GM23248 (cell line): ENCODE measurements at regions not wholly inside any gene's neighbourhood (a gene's known extent, or its start where the extent isn't known, plus 50 kb on each side); places are given as distances from the start of the nearest gene placed in this dataset.

ENCODE experiments used
- DNase-seq: peaks from one replicate; pipeline ENCODE4 v3.0.0-alpha.2; 2015
- H2AFZ ChIP-seq: fragments of 200-600 bp; sonication (generic); 2 replicates; pipeline ENCODE4 v1.6.1; 2016; ENCODE audit warnings: antibody characterized with exemption
- H3F3A ChIP-seq: fragments of 200-600 bp; sonication (generic); 2 replicates; pipeline ENCODE4 v1.6.1; 2016; ENCODE audit warnings: mild to moderate bottlenecking, antibody characterized with exemption, mixed run types; ENCODE audit not compliant: insufficient read depth
- H3K27ac ChIP-seq: fragments of 200-600 bp; sonication (generic); 2 replicates; pipeline ENCODE4 v1.5.1; 2016; ENCODE audit warnings: mild to moderate bottlenecking
- H3K27me3 ChIP-seq: fragments of 200-600 bp; sonication (generic); replicated peaks from 2 replicates; pipeline ENCODE4 v1.6.1; 2016; ENCODE audit warnings: mild to moderate bottlenecking; ENCODE audit not compliant: insufficient read depth
- H3K36me3 ChIP-seq: fragments of 200-600 bp; sonication (generic); 2 replicates; pipeline ENCODE4 v1.6.1; 2016; ENCODE audit warnings: low read depth, mild to moderate bottlenecking
- H3K4me1 ChIP-seq: fragments of 200-600 bp; sonication (generic); 2 replicates; pipeline ENCODE4 v1.6.1; 2016; ENCODE audit warnings: mild to moderate bottlenecking; ENCODE audit not compliant: insufficient read depth
- H3K4me2 ChIP-seq: fragments of 200-600 bp; sonication (generic); one replicate; pipeline ENCODE4 v1.6.1; 2016; ENCODE audit warnings: mild to moderate bottlenecking; ENCODE audit not compliant: unreplicated experiment
- H3K4me3 ChIP-seq: fragments of 200-600 bp; sonication (generic); 2 replicates; pipeline ENCODE4 v1.5.1; 2016; ENCODE audit warnings: mild to moderate bottlenecking
- H3K79me2 ChIP-seq: fragments of 200-600 bp; sonication (generic); 2 replicates; pipeline ENCODE4 v1.6.1; 2016; ENCODE audit warnings: mild to moderate bottlenecking; ENCODE audit not compliant: insufficient read depth
- H3K9ac ChIP-seq: fragments of 200-600 bp; sonication (generic); 2 replicates; pipeline ENCODE4 v1.6.1; 2016; ENCODE audit warnings: mild to moderate bottlenecking
- H3K9me2 ChIP-seq: fragments of 200-600 bp; sonication (generic); 2 replicates; pipeline ENCODE4 v1.6.1; 2016; ENCODE audit warnings: mixed run types, mild to moderate bottlenecking, moderate library complexity; ENCODE audit not compliant: insufficient read depth
- H3K9me3 ChIP-seq: fragments of 200-600 bp; sonication (generic); one replicate; pipeline ENCODE4 v1.6.1; 2017; ENCODE audit warnings: low read depth
- H4K20me1 ChIP-seq: fragments of 200-600 bp; sonication (generic); 2 replicates; pipeline ENCODE4 v1.6.0; 2016; ENCODE audit not compliant: insufficient read depth
- EZH2 ChIP-seq: fragments of 200-600 bp; sonication (generic); IDR thresholded peaks from 2 replicates; pipeline ENCODE4 v1.6.1; 2018; ENCODE audit warnings: antibody characterized with exemption, mild to moderate bottlenecking; ENCODE audit not compliant: insufficient read depth, poor library complexity, severe bottlenecking
- EZH2phosphoT487 ChIP-seq: fragments of 200-600 bp; sonication (generic); IDR thresholded peaks from 2 replicates; pipeline ENCODE4 v1.6.1; 2018; ENCODE audit warnings: antibody characterized with exemption, moderate library complexity, mild to moderate bottlenecking, low read depth; ENCODE audit not compliant: insufficient read depth
- WGBS, 2 experiments: methylation state at CpG; one replicate each; pipeline ENCODE4 v1.1.6; 2015 to 2017; ENCODE audit warnings: low lambda C conversion rate in 2 of 2, low coverage in 1 of 2; ENCODE audit errors: missing lambda C conversion rate in 2 of 2; 5-methylcytosine and 5-hydroxymethylcytosine counted together
- in situ Hi-C: fragments of 300-500 bp; cut with MboI; formaldehyde crosslinking; loops from 2 replicates; pipeline ENCODE4 v1.15.0; 2020

GRCh38 chr9:1460143-1460769 is 410.1 kb downstream of the DMRT2 start:
- H3K36me3 ChIP-seq = no peaks in the 10 kb centered on the region
- TF ChIP-seq EZH2 (no peak), EZH2phosphoT487 (no peak)
- WGBS, 2 experiments = 49 to 59% methylated on average over 7 of the region's 7 CpGs
- H4K20me1 ChIP-seq = no peaks in the 10 kb centered on the region
- peaks cover 55% of the 10 kb centered on the region for H3K27me3 ChIP-seq
- H3K9me3 ChIP-seq = no peaks in the 10 kb centered on the region
- H3K4me3 ChIP-seq = no peak overlapping the region
- H3F3A ChIP-seq = peaks cover 6% of the 10 kb centered on the region; the same call in 1 of the 2 replicates
- no peaks in the 10 kb centered on the region for H3K79me2 ChIP-seq
- H2AFZ ChIP-seq = no peak overlapping the region
- H3K9me2 ChIP-seq = no peaks in the 10 kb centered on the region
- no peak overlapping the region for H3K4me2 ChIP-seq
- peaks cover 4% of the 10 kb centered on the region; the same call in 1 of the 2 replicates for H3K4me1 ChIP-seq
- in situ Hi-C loops = no loop called here
- no peak overlapping the region for H3K9ac ChIP-seq
- peak; percentile 18 for DNase-seq
- no peak overlapping the region for H3K27ac ChIP-seq

- Histone ChIP-seq H3K4me2 (no peak overlapping the region), H3F3A (peaks cover 6% of the 10 kb centered on the region; the same call in 1 of the 2 replicates), H3K79me2 (no peaks in the 10 kb centered on the region), H3K9ac (no peak overlapping the region), H3K27me3 (peaks cover 43% of the 10 kb centered on the region), H2AFZ (no peak overlapping the region), H3K9me3 (no peaks in the 10 kb centered on the region), H3K4me3 (no peak overlapping the region), H3K36me3 (no peaks in the 10 kb centered on the region), H3K4me1 (peaks cover 4% of the 10 kb centered on the region; the same call in 1 of the 2 replicates), H3K9me2 (no peaks in the 10 kb centered on the region), H4K20me1 (no peaks in the 10 kb centered on the region), H3K27ac (no peak overlapping the region)
- WGBS, 2 experiments = 64 to 68% methylated on average over 4 of the region's 4 CpGs
- in situ Hi-C loops = no loop called here
- DNase-seq = no peak
- no peak for TF ChIP-seq EZH2phosphoT487
- TF ChIP-seq EZH2 = no peak
Measured at GRCh38 chr9:1461812-1462211, 411.7 kb downstream of the DMRT2 start.

- 13 to 16% methylated on average over 4 of the region's 4 CpGs for WGBS, 2 experiments
- H2AFZ ChIP-seq = no peak overlapping the region
- peaks cover 37% of the 10 kb centered on the region for H3K27me3 ChIP-seq
- no peak overlapping the region for H3K4me3 ChIP-seq
- H3K4me1 ChIP-seq = peaks cover 4% of the 10 kb centered on the region; the same call in 1 of the 2 replicates
- no peak overlapping the region for H3K9ac ChIP-seq
- no peaks in the 10 kb centered on the region for H4K20me1 ChIP-seq
- DNase-seq = no peak
- no peaks in the 10 kb centered on the region for H3K9me3 ChIP-seq
- in situ Hi-C loops = no loop called here
- no peaks in the 10 kb centered on the region for H3K79me2 ChIP-seq
- no peaks in the 10 kb centered on the region for H3K9me2 ChIP-seq
- H3K36me3 ChIP-seq = no peaks in the 10 kb centered on the region
- no peak overlapping the region for H3K4me2 ChIP-seq
- H3K27ac ChIP-seq = no peak overlapping the region
- TF ChIP-seq EZH2phosphoT487 (no peak), EZH2 (no peak)
- H3F3A ChIP-seq = peaks cover 6% of the 10 kb centered on the region; the same call in 1 of the 2 replicates
Measured at GRCh38 chr9:1462626-1463308, 412.6 kb downstream of the DMRT2 start.

GRCh38 chr9:1469996-1470395 is 419.8 kb downstream of the DMRT2 start:
- Histone ChIP-seq H3K9ac (no peak overlapping the region), H3K4me1 (no peaks in the 10 kb centered on the region), H3K4me3 (no peak overlapping the region), H3K27me3 (peaks cover 13% of the 10 kb centered on the region), H4K20me1 (no peaks in the 10 kb centered on the region), H3K79me2 (no peaks in the 10 kb centered on the region), H3K9me3 (no peaks in the 10 kb centered on the region), H3K4me2 (no peak overlapping the region), H2AFZ (no peak overlapping the region), H3F3A (no peaks in the 10 kb centered on the region), H3K36me3 (no peaks in the 10 kb centered on the region), H3K9me2 (no peaks in the 10 kb centered on the region), H3K27ac (no peak overlapping the region)
- no peak for DNase-seq
- TF ChIP-seq EZH2phosphoT487 = no peak
- no peak for TF ChIP-seq EZH2
- 12 to 19% methylated on average over 1 of the region's 1 CpG for WGBS, 2 experiments
- in situ Hi-C loops = no loop called here
